Hepatocyte (in vitro differentiated cells): ENCODE measurements at regions not wholly inside any gene's neighbourhood (a gene's known extent, or its start where the extent isn't known, plus 50 kb on each side); places are given as distances from the start of the nearest gene placed in this dataset.

Source experiments
- CTCF ChIP-seq: fragments of 200-600 bp; sonication (generic); IDR thresholded peaks from 2 replicates; pipeline ENCODE4 v1.5.1; 2016; ENCODE audit warnings: antibody characterized with exemption, mild to moderate bottlenecking; ENCODE audit not compliant: poor library complexity
- EZH2 ChIP-seq: fragments of 200-600 bp; sonication (generic); IDR thresholded peaks from 2 replicates; pipeline ENCODE4 v1.6.1; 2016; ENCODE audit warnings: antibody characterized with exemption, mild to moderate bottlenecking, borderline replicate concordance
- EZH2phosphoT487 ChIP-seq: fragments of 200-600 bp; sonication (generic); IDR thresholded peaks from one replicate; pipeline ENCODE4 v1.6.1; 2018; ENCODE audit warnings: antibody characterized with exemption, mild to moderate bottlenecking, low read depth, moderate library complexity; ENCODE audit not compliant: unreplicated experiment, severe bottlenecking

GRCh38 chr17:33596899-33597298, 303.8 kb upstream of the ASIC2 start:
- TF ChIP-seq CTCF (no peak), EZH2 (no peak), EZH2phosphoT487 (no peak)
